K562 (cell line): ENCODE measurements at regions not wholly inside any gene's neighbourhood (a gene's known extent, or its start where the extent isn't known, plus 50 kb on each side); places are given as distances from the start of the nearest gene placed in this dataset.

Experiments used
- ATAC-seq: fragments of 200-7000 bp; cut with Tn5 transposase; 3 replicates; pipeline ENCODE4 v1.9.1; 2020; ENCODE audit warnings: moderate library complexity
- BruUV-seq: library from RNA; stranded (reverse); fragments of 400-500 nt; replicated peaks from 2 replicates; lab custom pipeline; 2021; lab: Mats Ljungman, UMichigan
- CTCF ChIA-PET: fragments of 300-600 bp; formaldehyde crosslinking; extraction: SDS; loops from one replicate; lab custom pipeline; 2021; ENCODE audit warnings: low intra/inter-chr PET ratio; lab: Yijun Ruan, JAX
- POLR2A ChIA-PET: fragments of 300-600, 350-650 bp; sonication (Branson Sonifier 250); formaldehyde crosslinking; extraction: SDS; loops from one replicate; lab custom pipeline; 2021; ENCODE audit warnings: antibody characterized with exemption, inconsistent platforms; lab: Yijun Ruan, JAX
- DNase-seq, 4 experiments: peaks; one replicate each; pipeline versions ENCODE4 v3.0.0 to v3.0.0-alpha.2; 2011 to 2018; ENCODE audit warnings: low spot score in 3 of 4, mixed read lengths in 3 of 4; ENCODE audit errors: extremely low read depth in 1 of 4
- FAIRE-seq: peaks from 2 replicates; lab custom pipeline; 2011; peaks lifted over from hg19 to GRCh38; lab: Jason Lieb, UNC
- H2AFZ ChIP-seq: 2 replicates; pipeline ENCODE4 v1.6.0; 2011; ENCODE audit warnings: low read depth, low read length, control low read depth, inconsistent platforms
- H3K27ac ChIP-seq: fragments of 200-600 bp; 3 replicates; pipeline ENCODE4 v1.8.0; 2011; ENCODE audit warnings: low read depth, mild to moderate bottlenecking, control low read depth, inconsistent platforms, low read length, moderate library complexity, mixed read lengths; ENCODE audit errors: extremely low read depth
- H3K27me3 ChIP-seq, 2 experiments: fragments of 300-600 bp in 1 of 2; 2 replicates in 1 of 2; 3 replicates in 1 of 2; pipeline versions ENCODE4 v1.6.0 to v1.8.0; 2011; ENCODE audit warnings: inconsistent platforms in 2 of 2, low read length in 2 of 2, mild to moderate bottlenecking in 1 of 2, mixed read lengths in 1 of 2, moderate library complexity in 1 of 2; ENCODE audit not compliant: control insufficient read depth in 2 of 2, insufficient read depth in 2 of 2
- H3K36me3 ChIP-seq: fragments of 300-600 bp; 3 replicates; pipeline ENCODE4 v1.8.0; 2011; ENCODE audit warnings: mild to moderate bottlenecking, low read length, inconsistent platforms; ENCODE audit not compliant: control insufficient read depth, insufficient read depth
- H3K4me1 ChIP-seq, 2 experiments: fragments of 200-600 bp in 1 of 2; replicated peaks in 1 of 2; 2 replicates in 1 of 2; 3 replicates in 1 of 2; pipeline versions ENCODE4 v1.5.1 to v1.8.0; 2011; ENCODE audit warnings: inconsistent platforms in 2 of 2, low read length in 2 of 2, mild to moderate bottlenecking in 1 of 2, mixed read lengths in 1 of 2, moderate library complexity in 1 of 2; ENCODE audit not compliant: control insufficient read depth in 2 of 2, insufficient read depth in 2 of 2
- H3K4me2 ChIP-seq: 2 replicates; pipeline ENCODE4 v1.6.1; 2011; ENCODE audit warnings: low read length, control low read depth, inconsistent platforms, mixed read lengths; ENCODE audit not compliant: insufficient read depth
- H3K4me3 ChIP-seq: fragments of 200-600 bp; sonication (generic), shearing (Covaris generic); 2 replicates; pipeline ENCODE4 v1.5.1; 2016; ENCODE audit warnings: control low read depth, inconsistent platforms
- H3K79me2 ChIP-seq: fragments of 200-600 bp; 3 replicates; pipeline ENCODE4 v1.8.0; 2011; ENCODE audit warnings: low read length, inconsistent platforms; ENCODE audit not compliant: control insufficient read depth, insufficient read depth
- H3K9ac ChIP-seq, 2 experiments: 2 replicates each; pipeline versions ENCODE4 v1.6.0 to v1.6.1; 2011; ENCODE audit warnings: low read depth in 2 of 2, low read length in 2 of 2, control low read depth in 1 of 2, inconsistent platforms in 1 of 2, mild to moderate bottlenecking in 1 of 2, mixed read lengths in 1 of 2; ENCODE audit not compliant: insufficient read depth in 1 of 2
- H3K9me1 ChIP-seq: one replicate; pipeline ENCODE4 v1.6.0; 2011; ENCODE audit warnings: inconsistent platforms, mild to moderate bottlenecking, low read length, moderate library complexity; ENCODE audit not compliant: control insufficient read depth, insufficient read depth
- H3K9me3 ChIP-seq: replicated peaks from 2 replicates; pipeline ENCODE4 v1.5.1; 2011; ENCODE audit warnings: low read depth, low read length, inconsistent platforms; ENCODE audit not compliant: control insufficient read depth, insufficient read depth
- H4K20me1 ChIP-seq: replicated peaks from 2 replicates; pipeline ENCODE4 v1.6.1; 2011; ENCODE audit warnings: low read length, inconsistent platforms, mixed read lengths; ENCODE audit not compliant: control insufficient read depth, insufficient read depth
- CTCF ChIP-seq, 3 experiments: IDR thresholded peaks in 2 of 3; conservative IDR thresholded peaks in 1 of 3; 2 replicates each; pipeline ENCODE4 v1.5.1; 2011 to 2012; ENCODE audit warnings: low read length in 3 of 3, mild to moderate bottlenecking in 3 of 3, control low read depth in 2 of 3, improper control_type of control experiment in 1 of 3, inconsistent platforms in 1 of 3, low read depth in 1 of 3, mixed read lengths in 1 of 3, moderate library complexity in 1 of 3; ENCODE audit not compliant: insufficient read depth in 2 of 3
- FOXK1 ChIP-seq: sonication (generic); formaldehyde crosslinking; IDR thresholded peaks from 2 replicates; pipeline ENCODE4 v1.8.0; 2022; ENCODE audit warnings: missing genetic modification reagents, mild to moderate bottlenecking, borderline replicate concordance
- MEF2A ChIP-seq: IDR thresholded peaks from 2 replicates; pipeline ENCODE4 v1.6.1; 2011; ENCODE audit warnings: low read depth, mild to moderate bottlenecking, low read length, moderate library complexity; ENCODE audit not compliant: control insufficient read depth
- PHF20 ChIP-seq: fragments of 450-650 bp; IDR thresholded peaks from 2 replicates; pipeline ENCODE4 v1.6.1; 2018; ENCODE audit not compliant: partially characterized antibody
- POLR2G ChIP-seq: fragments of 200-400 bp; formaldehyde crosslinking; IDR thresholded peaks from 2 replicates; pipeline ENCODE4 v1.6.1; 2017; ENCODE audit warnings: low read depth, mild to moderate bottlenecking, antibody characterized with exemption, low read length, moderate library complexity
- RBFOX2 ChIP-seq: fragments of 200-400 bp; formaldehyde crosslinking; IDR thresholded peaks from 2 replicates; pipeline ENCODE4 v1.6.1; 2017; ENCODE audit warnings: low read depth, mild to moderate bottlenecking, low read length, moderate library complexity
- ZNF398 ChIP-seq: fragments of 250-450 bp; sonication (Bioruptor Pico); IDR thresholded peaks from 2 replicates; pipeline ENCODE4 v1.8.0; 2021; ENCODE audit warnings: moderate library complexity, mild to moderate bottlenecking, inconsistent platforms
- WGBS: fragments of 100-300 bp; shearing (Covaris generic); methylation state at CpG from one replicate; pipeline ENCODE4 v1.1.6; 2016; ENCODE audit warnings: low coverage, mixed read lengths; ENCODE audit not compliant: insufficient coverage; ENCODE audit errors: missing lambda C conversion rate; 5-methylcytosine and 5-hydroxymethylcytosine counted together
- in situ Hi-C: fragments of 300-500 bp; cut with MboI; formaldehyde crosslinking; loops from 4 replicates; pipeline ENCODE4 v1.15.0; 2018; ENCODE audit warnings: inconsistent platforms, mixed read lengths
- intact Hi-C: fragments of 100-400 bp; cut with micrococcal nuclease; formaldehyde crosslinking; loops from 2 replicates; pipeline ENCODE4 v1.14.2; 2022

- Histone ChIP-seq H3K4me2 (no peak overlapping the region), H3K4me1 (peaks cover 0 to 2% of the 10 kb centered on the region in 2 experiments; a peak in 3 of 5 replicates), H2AFZ (no peak overlapping the region), H3K4me3 (no peak overlapping the region), H3K36me3 (peaks cover 95% of the 10 kb centered on the region), H3K9me1 (no peaks in the 10 kb centered on the region), H3K27ac (no peak overlapping the region), H3K9ac (no peak overlapping the region), H3K27me3 (no peaks in the 10 kb centered on the region), H3K79me2 (peaks cover 4% of the 10 kb centered on the region; the same call in 2 of the 3 replicates), H4K20me1 (peaks cover 4% of the 10 kb centered on the region), H3K9me3 (no peaks in the 10 kb centered on the region)
- ChIA-PET CTCF (no interaction called here), POLR2A (interaction anchor here (1.0 to 1.1 kb wide), 2 partner anchors 11 to 186 kb away, joined by 3 read pairs; no protein-coding TSS in a partner anchor)
- intact Hi-C loops (no loop called here), in situ Hi-C loops (no loop called here)
- TF ChIP-seq POLR2G (peak; percentile 41; the same call in 1 of the 2 replicates), PHF20 (no peak), RBFOX2 (peak; percentile 42)
- no TSS peak for BruUV-seq
- FAIRE-seq (no peak), ATAC-seq (no peak), DNase-seq (no peak)
- 91% methylated on average over 8 of the region's 8 CpGs for WGBS
Measured at GRCh38 chr7:149616898-149617297, 119.3 kb upstream of the ZNF746 start.

- intact Hi-C loops = no loop called here
- Histone ChIP-seq H3K9ac (no peak overlapping the region), H3K27ac (no peak overlapping the region), H2AFZ (no peak overlapping the region), H3K27me3 (no peaks in the 10 kb centered on the region), H3K9me1 (no peaks in the 10 kb centered on the region), H3K79me2 (no peaks in the 10 kb centered on the region), H3K4me1 (no peaks in the 10 kb centered on the region), H3K4me3 (no peak overlapping the region), H3K9me3 (no peaks in the 10 kb centered on the region), H3K36me3 (peaks cover 99% of the 10 kb centered on the region), H3K4me2 (no peak overlapping the region), H4K20me1 (peaks cover 4% of the 10 kb centered on the region)
- CTCF ChIA-PET = no interaction called here
- in situ Hi-C loops = no loop called here
- TF ChIP-seq MEF2A (no peak), FOXK1 (0 out of 2 replicates have a peak, but pooled peaks have one; percentile 38), ZNF398 (CRISPR knock-in tag) (no peak), CTCF (IDR thresholded peaks at IDR 0.05 in 2 of 3, conservative IDR thresholded peaks at IDR 0.05 in 1 of 3; ENCODE audit: insufficient read depth in 2 of 3, low read depth in 1 of 3, low read length in 3 of 3) (peak in 2 of 3 experiments; percentile 13 to 19; a peak in 1 of 6 replicates)
- no peak for FAIRE-seq
- BruUV-seq = no TSS peak
- ATAC-seq = peak; percentile 25; the same call in 2 of the 3 replicates
- DNase-seq = no peak
- POLR2A ChIA-PET = interaction anchor here (1.0 to 1.1 kb wide), 2 partner anchors 10 to 187 kb away, joined by 3 read pairs; no protein-coding TSS in a partner anchor
- WGBS = 95% methylated on average over 13 of the region's 13 CpGs
Measured at GRCh38 chr7:149615690-149616270, 118.2 kb upstream of the ZNF746 start.
